Liver (tissue), 8 donors: ENCODE measurements at regions not wholly inside any gene's neighbourhood (a gene's known extent, or its start where the extent isn't known, plus 50 kb on each side); places are given as distances from the start of the nearest gene placed in this dataset.

Experiments used
- DNase-seq: peaks from one replicate; pipeline ENCODE4 v3.0.0-alpha.2; 2017; ENCODE audit warnings: low spot score
- H3K27ac ChIP-seq, 2 donors: one replicate each; pipeline ENCODE4 v1.7.0; 2013; ENCODE audit warnings: inconsistent platforms in 2 of 2, low read length in 2 of 2, control low read depth in 1 of 2, low read depth in 1 of 2, mild to moderate bottlenecking in 1 of 2
- H3K27me3 ChIP-seq, 4 donors: one replicate each; pipeline versions ENCODE4 v1.6.1 to v1.7.0; 2013; ENCODE audit warnings: low read length in 3 of 4, inconsistent platforms in 1 of 4, mild to moderate bottlenecking in 1 of 4, moderate library complexity in 1 of 4; ENCODE audit not compliant: control insufficient read depth in 4 of 4, insufficient read depth in 4 of 4
- H3K36me3 ChIP-seq, 4 donors: one replicate each; pipeline versions ENCODE4 v1.6.1 to v1.7.0; 2013; ENCODE audit warnings: low read length in 3 of 4, mild to moderate bottlenecking in 3 of 4, low read depth in 1 of 4, moderate library complexity in 1 of 4; ENCODE audit not compliant: control insufficient read depth in 4 of 4, insufficient read depth in 3 of 4
- H3K4me1 ChIP-seq, 4 donors: one replicate each; pipeline versions ENCODE4 v1.6.1 to v1.7.0; 2013; ENCODE audit warnings: low read length in 3 of 4, mild to moderate bottlenecking in 3 of 4, moderate library complexity in 1 of 4; ENCODE audit not compliant: control insufficient read depth in 4 of 4, insufficient read depth in 4 of 4
- H3K4me3 ChIP-seq, 3 donors: one replicate each; pipeline versions ENCODE4 v1.6.1 to v1.7.0; 2013; ENCODE audit warnings: low read length in 3 of 3, control low read depth in 1 of 3, low read depth in 1 of 3, mild to moderate bottlenecking in 1 of 3
- H3K9ac ChIP-seq, 2 donors: one replicate each; pipeline ENCODE4 v1.7.0; 2013; ENCODE audit warnings: low read length in 2 of 2, mild to moderate bottlenecking in 2 of 2, moderate library complexity in 2 of 2, control low read depth in 1 of 2, low read depth in 1 of 2
- H3K9me3 ChIP-seq, 4 donors: one replicate each; pipeline versions ENCODE4 v1.6.1 to v1.7.0; 2013; ENCODE audit warnings: low read length in 3 of 4; ENCODE audit not compliant: control insufficient read depth in 4 of 4
- EGR1 ChIP-seq, 2 donors: IDR thresholded peaks; 2 replicates each; pipeline ENCODE4 v1.6.1; 2016 to 2018; ENCODE audit warnings: antibody characterized with exemption in 2 of 2, low read depth in 2 of 2
- FOXA1 ChIP-seq: IDR thresholded peaks from 2 replicates; pipeline ENCODE4 v1.6.1; 2016; ENCODE audit warnings: antibody characterized with exemption
- FOXA2 ChIP-seq: IDR thresholded peaks from 2 replicates; pipeline ENCODE4 v1.6.1; 2016; ENCODE audit warnings: antibody characterized with exemption
- GABPA ChIP-seq, 2 donors: IDR thresholded peaks in 1 of 2; conservative IDR thresholded peaks in 1 of 2; 2 replicates each; pipeline ENCODE4 v1.6.1; 2016; ENCODE audit warnings: antibody characterized with exemption in 2 of 2, mild to moderate bottlenecking in 1 of 2, moderate library complexity in 1 of 2
- HNF4A ChIP-seq, 2 donors: conservative IDR thresholded peaks; 2 replicates each; pipeline ENCODE4 v1.6.1; 2016; ENCODE audit warnings: antibody characterized with exemption in 2 of 2, mild to moderate bottlenecking in 2 of 2
- JUND ChIP-seq, 2 donors: IDR thresholded peaks; 2 replicates each; pipeline ENCODE4 v1.6.1; 2016; ENCODE audit warnings: antibody characterized with exemption in 2 of 2
- NR2F2 ChIP-seq: IDR thresholded peaks from 2 replicates; pipeline ENCODE4 v1.6.1; 2016; ENCODE audit warnings: antibody characterized with exemption
- RAD21 ChIP-seq, 2 donors: IDR thresholded peaks; 2 replicates each; pipeline ENCODE4 v1.6.1; 2016; ENCODE audit warnings: antibody characterized with exemption in 2 of 2, mild to moderate bottlenecking in 2 of 2
- RXRA ChIP-seq, 2 donors: IDR thresholded peaks; 2 replicates each; pipeline ENCODE4 v1.6.1; 2017 to 2018; ENCODE audit warnings: antibody characterized with exemption in 2 of 2, mild to moderate bottlenecking in 1 of 2
- TAF1 ChIP-seq: conservative IDR thresholded peaks from 2 replicates; pipeline ENCODE4 v1.6.1; 2016; ENCODE audit warnings: antibody characterized with exemption, mild to moderate bottlenecking
- YY1 ChIP-seq: IDR thresholded peaks from 2 replicates; pipeline ENCODE4 v1.6.1; 2016; ENCODE audit warnings: antibody characterized with exemption, mild to moderate bottlenecking
- WGBS: extraction: QIAGEN DNeasy Blood & Tissue Kit; methylation state at CpG from one replicate; pipeline ENCODE4 v1.1.7; 2013; 5-methylcytosine and 5-hydroxymethylcytosine counted together
- TF ChIP-seq, protein P1 (sequence below): IDR thresholded peaks from 2 replicates; pipeline ENCODE4 v1.6.1; 2016; ENCODE audit warnings: antibody characterized with exemption
- TF ChIP-seq, protein P2 (sequence below): IDR thresholded peaks from 2 replicates; pipeline ENCODE4 v1.6.1; 2016; ENCODE audit warnings: antibody characterized with exemption
- TF ChIP-seq, protein P3 (sequence below): fragments of 150-350 bp; IDR thresholded peaks from 2 replicates; pipeline ENCODE4 v1.5.1; 2017; ENCODE audit warnings: improper control_type of control experiment, low read depth, low read length; ENCODE audit not compliant: missing input control
- TF ChIP-seq, protein P4 (sequence below): IDR thresholded peaks from 2 replicates; pipeline ENCODE4 v1.6.1; 2016; ENCODE audit warnings: antibody characterized with exemption, mild to moderate bottlenecking
- TF ChIP-seq, protein P5 (sequence below): IDR thresholded peaks from 2 replicates; pipeline ENCODE4 v1.6.1; 2016; ENCODE audit warnings: antibody characterized with exemption
- donor health status: healthy.
- donor health status: healthy.
- donor health status: healthy.
- donor health status: healthy.
- donor health status: healthy.

DNA sequence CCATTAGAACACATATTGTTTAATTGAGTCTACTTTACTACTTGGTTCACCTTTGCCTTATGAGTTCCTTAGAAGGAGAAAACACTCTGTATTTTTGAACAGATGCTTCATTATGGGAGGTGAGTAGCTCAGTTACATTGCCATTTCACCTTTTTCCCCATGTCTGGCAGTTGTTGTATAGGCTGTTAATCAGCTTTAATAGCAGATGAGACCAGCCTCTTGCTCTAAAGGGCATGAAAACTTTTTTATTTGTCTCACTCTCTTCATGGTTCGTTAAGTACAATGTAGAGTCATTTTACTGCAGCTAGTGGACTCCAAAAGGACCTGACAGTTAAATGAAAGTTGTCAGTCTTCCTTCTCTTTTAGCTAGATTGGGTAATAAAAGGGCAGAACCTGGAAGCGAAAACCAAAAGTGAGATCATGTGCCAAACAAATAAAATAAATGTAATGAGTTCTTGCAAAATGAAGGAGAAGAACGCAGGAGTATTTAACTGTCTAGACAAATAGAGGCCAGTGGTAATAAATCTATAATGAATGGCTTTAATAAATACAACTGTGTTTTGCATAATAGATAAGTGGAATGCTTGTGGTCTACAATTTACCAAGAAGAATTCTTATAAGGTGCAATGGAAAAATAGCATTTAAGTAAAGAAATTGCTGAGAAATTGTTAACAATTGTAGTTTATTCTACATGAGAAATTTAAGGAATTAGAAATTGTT, 180.0 kb upstream of the NEGR1 start:
- Histone ChIP-seq H3K4me1 (no peaks in the 10 kb centered on the region), H3K36me3 (no peaks in the 10 kb centered on the region), H3K9ac (no peak overlapping the region), H3K27me3 (no peaks in the 10 kb centered on the region), H3K4me3 (no peak overlapping the region), H3K27ac (no peak overlapping the region), H3K9me3 (no peaks in the 10 kb centered on the region)
- no peak for DNase-seq
- WGBS, result 52% methylated on average over 3 of the region's 3 CpGs
- TF ChIP-seq, protein P1, sequence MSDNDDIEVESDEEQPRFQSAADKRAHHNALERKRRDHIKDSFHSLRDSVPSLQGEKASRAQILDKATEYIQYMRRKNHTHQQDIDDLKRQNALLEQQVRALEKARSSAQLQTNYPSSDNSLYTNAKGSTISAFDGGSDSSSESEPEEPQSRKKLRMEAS, result no peak
- no peak for TF ChIP-seq FOXA2
- TF ChIP-seq, protein P2, sequence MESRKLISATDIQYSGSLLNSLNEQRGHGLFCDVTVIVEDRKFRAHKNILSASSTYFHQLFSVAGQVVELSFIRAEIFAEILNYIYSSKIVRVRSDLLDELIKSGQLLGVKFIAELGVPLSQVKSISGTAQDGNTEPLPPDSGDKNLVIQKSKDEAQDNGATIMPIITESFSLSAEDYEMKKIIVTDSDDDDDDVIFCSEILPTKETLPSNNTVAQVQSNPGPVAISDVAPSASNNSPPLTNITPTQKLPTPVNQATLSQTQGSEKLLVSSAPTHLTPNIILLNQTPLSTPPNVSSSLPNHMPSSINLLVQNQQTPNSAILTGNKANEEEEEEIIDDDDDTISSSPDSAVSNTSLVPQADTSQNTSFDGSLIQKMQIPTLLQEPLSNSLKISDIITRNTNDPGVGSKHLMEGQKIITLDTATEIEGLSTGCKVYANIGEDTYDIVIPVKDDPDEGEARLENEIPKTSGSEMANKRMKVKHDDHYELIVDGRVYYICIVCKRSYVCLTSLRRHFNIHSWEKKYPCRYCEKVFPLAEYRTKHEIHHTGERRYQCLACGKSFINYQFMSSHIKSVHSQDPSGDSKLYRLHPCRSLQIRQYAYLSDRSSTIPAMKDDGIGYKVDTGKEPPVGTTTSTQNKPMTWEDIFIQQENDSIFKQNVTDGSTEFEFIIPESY, result no peak
- TF ChIP-seq, protein P3, sequence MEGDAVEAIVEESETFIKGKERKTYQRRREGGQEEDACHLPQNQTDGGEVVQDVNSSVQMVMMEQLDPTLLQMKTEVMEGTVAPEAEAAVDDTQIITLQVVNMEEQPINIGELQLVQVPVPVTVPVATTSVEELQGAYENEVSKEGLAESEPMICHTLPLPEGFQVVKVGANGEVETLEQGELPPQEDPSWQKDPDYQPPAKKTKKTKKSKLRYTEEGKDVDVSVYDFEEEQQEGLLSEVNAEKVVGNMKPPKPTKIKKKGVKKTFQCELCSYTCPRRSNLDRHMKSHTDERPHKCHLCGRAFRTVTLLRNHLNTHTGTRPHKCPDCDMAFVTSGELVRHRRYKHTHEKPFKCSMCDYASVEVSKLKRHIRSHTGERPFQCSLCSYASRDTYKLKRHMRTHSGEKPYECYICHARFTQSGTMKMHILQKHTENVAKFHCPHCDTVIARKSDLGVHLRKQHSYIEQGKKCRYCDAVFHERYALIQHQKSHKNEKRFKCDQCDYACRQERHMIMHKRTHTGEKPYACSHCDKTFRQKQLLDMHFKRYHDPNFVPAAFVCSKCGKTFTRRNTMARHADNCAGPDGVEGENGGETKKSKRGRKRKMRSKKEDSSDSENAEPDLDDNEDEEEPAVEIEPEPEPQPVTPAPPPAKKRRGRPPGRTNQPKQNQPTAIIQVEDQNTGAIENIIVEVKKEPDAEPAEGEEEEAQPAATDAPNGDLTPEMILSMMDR, result no peak
- no peak for TF ChIP-seq HNF4A (conservative IDR thresholded peaks at IDR 0.05)
- no peak for TF ChIP-seq TAF1
- TF ChIP-seq NR2F2, result no peak
- TF ChIP-seq, protein P4, sequence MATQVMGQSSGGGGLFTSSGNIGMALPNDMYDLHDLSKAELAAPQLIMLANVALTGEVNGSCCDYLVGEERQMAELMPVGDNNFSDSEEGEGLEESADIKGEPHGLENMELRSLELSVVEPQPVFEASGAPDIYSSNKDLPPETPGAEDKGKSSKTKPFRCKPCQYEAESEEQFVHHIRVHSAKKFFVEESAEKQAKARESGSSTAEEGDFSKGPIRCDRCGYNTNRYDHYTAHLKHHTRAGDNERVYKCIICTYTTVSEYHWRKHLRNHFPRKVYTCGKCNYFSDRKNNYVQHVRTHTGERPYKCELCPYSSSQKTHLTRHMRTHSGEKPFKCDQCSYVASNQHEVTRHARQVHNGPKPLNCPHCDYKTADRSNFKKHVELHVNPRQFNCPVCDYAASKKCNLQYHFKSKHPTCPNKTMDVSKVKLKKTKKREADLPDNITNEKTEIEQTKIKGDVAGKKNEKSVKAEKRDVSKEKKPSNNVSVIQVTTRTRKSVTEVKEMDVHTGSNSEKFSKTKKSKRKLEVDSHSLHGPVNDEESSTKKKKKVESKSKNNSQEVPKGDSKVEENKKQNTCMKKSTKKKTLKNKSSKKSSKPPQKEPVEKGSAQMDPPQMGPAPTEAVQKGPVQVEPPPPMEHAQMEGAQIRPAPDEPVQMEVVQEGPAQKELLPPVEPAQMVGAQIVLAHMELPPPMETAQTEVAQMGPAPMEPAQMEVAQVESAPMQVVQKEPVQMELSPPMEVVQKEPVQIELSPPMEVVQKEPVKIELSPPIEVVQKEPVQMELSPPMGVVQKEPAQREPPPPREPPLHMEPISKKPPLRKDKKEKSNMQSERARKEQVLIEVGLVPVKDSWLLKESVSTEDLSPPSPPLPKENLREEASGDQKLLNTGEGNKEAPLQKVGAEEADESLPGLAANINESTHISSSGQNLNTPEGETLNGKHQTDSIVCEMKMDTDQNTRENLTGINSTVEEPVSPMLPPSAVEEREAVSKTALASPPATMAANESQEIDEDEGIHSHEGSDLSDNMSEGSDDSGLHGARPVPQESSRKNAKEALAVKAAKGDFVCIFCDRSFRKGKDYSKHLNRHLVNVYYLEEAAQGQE, result no peak

DNA sequence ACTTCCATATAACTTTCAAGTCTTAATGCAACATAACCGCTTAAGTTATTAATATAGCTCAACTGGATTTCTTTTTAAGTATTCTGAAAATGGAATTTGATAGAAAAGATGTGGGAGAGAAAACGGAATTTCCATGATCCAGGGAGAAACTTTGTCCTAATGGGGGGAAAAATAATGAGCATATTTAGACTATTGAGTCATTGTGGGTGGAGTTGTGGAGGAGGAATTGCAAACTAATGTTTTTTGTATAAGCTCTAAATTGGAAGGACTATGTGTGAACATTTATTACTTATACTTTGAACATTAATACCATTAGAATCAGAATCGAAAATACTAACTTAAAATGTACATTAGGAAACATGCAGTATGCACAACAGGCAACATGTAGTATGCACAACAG, 159.9 kb upstream of the NEGR1 start:
- Histone ChIP-seq H3K27me3 (no peaks in the 10 kb centered on the region), H3K4me1 (no peaks in the 10 kb centered on the region), H3K4me3 (no peak overlapping the region), H3K9me3 (no peaks in the 10 kb centered on the region), H3K36me3 (no peaks in the 10 kb centered on the region), H3K9ac (no peak overlapping the region), H3K27ac (no peak overlapping the region)
- 67% methylated on average over 3 of the region's 3 CpGs for WGBS
- no peak for DNase-seq
- TF ChIP-seq RXRA (IDR thresholded peaks at IDR 0.05) (no peak), JUND (IDR thresholded peaks at IDR 0.05) (no peak), FOXA1 (no peak), HNF4A (conservative IDR thresholded peaks at IDR 0.05) (no peak), NR2F2 (no peak), TAF1 (no peak), YY1 (no peak), RAD21 (IDR thresholded peaks at IDR 0.05) (no peak), GABPA (IDR thresholded peaks at IDR 0.05 in 1 of 2, conservative IDR thresholded peaks at IDR 0.05 in 1 of 2) (no peak), EGR1 (IDR thresholded peaks at IDR 0.05; ENCODE audit: low read depth in 2 of 2) (no peak)
- TF ChIP-seq, protein P3, result no peak
- TF ChIP-seq, protein P2, result no peak
- TF ChIP-seq, protein P5, sequence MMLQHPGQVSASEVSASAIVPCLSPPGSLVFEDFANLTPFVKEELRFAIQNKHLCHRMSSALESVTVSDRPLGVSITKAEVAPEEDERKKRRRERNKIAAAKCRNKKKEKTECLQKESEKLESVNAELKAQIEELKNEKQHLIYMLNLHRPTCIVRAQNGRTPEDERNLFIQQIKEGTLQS, result no peak
